H9 (cell line): ENCODE measurements at regions not wholly inside any gene's neighbourhood (a gene's known extent, or its start where the extent isn't known, plus 50 kb on each side); places are given as distances from the start of the nearest gene placed in this dataset.

Experiments used
- DNase-seq: peaks from one replicate; pipeline ENCODE4 v3.0.0-alpha.2; 2017
- H2AFZ ChIP-seq: one replicate; pipeline ENCODE4 v1.6.1; 2013; ENCODE audit warnings: mild to moderate bottlenecking, low read length, control low read depth, moderate library complexity
- H2AK5ac ChIP-seq: 2 replicates; pipeline ENCODE4 v1.6.1; 2013; ENCODE audit warnings: low read length, control low read depth, mixed read lengths; ENCODE audit not compliant: insufficient read length
- H2BK120ac ChIP-seq: one replicate; pipeline ENCODE4 v1.6.1; 2013; ENCODE audit warnings: low read depth, mild to moderate bottlenecking, low read length, control low read depth, inconsistent platforms; ENCODE audit not compliant: poor library complexity, severe bottlenecking
- H2BK12ac ChIP-seq: 2 replicates; pipeline ENCODE4 v1.6.1; 2013; ENCODE audit warnings: low read length, control low read depth, mixed read lengths, low read depth; ENCODE audit not compliant: insufficient read length
- H2BK15ac ChIP-seq: 2 replicates; pipeline ENCODE4 v1.6.1; 2013; ENCODE audit warnings: low read depth, low read length, control low read depth
- H2BK20ac ChIP-seq: one replicate; pipeline ENCODE4 v1.6.1; 2013; ENCODE audit warnings: low read depth, mild to moderate bottlenecking, low read length, control low read depth, inconsistent platforms; ENCODE audit not compliant: poor library complexity, severe bottlenecking
- H2BK5ac ChIP-seq: 2 replicates; pipeline ENCODE4 v1.6.1; 2013; ENCODE audit warnings: low read length, control low read depth, mixed read lengths; ENCODE audit not compliant: insufficient read length
- H3K14ac ChIP-seq: 2 replicates; pipeline ENCODE4 v1.6.1; 2013; ENCODE audit warnings: low read length, control low read depth; ENCODE audit not compliant: insufficient read depth
- H3K18ac ChIP-seq: 2 replicates; pipeline ENCODE4 v1.6.1; 2013; ENCODE audit warnings: low read depth, mild to moderate bottlenecking, mixed read lengths, low read length, control low read depth; ENCODE audit not compliant: insufficient read length
- H3K23ac ChIP-seq: 2 replicates; pipeline ENCODE4 v1.6.1; 2013; ENCODE audit warnings: low read length, control low read depth, mixed read lengths, low read depth; ENCODE audit not compliant: insufficient read length
- H3K23me2 ChIP-seq: 2 replicates; pipeline ENCODE4 v1.6.1; 2013; ENCODE audit warnings: low read depth, mild to moderate bottlenecking, mixed read lengths, low read length, control low read depth; ENCODE audit not compliant: insufficient read length, poor library complexity, severe bottlenecking
- H3K27ac ChIP-seq: 2 replicates; pipeline ENCODE4 v1.5.1; 2013; ENCODE audit warnings: low read length, control low read depth, mixed read lengths, low read depth; ENCODE audit not compliant: insufficient read length
- H3K27me3 ChIP-seq: 2 replicates; pipeline ENCODE4 v1.6.1; 2013; ENCODE audit warnings: low read length, control low read depth, inconsistent platforms; ENCODE audit not compliant: insufficient read depth
- H3K4ac ChIP-seq: 2 replicates; pipeline ENCODE4 v1.6.1; 2013; ENCODE audit warnings: low read depth, mild to moderate bottlenecking, control low read depth, inconsistent platforms, low read length, moderate library complexity
- H3K4me1 ChIP-seq: 2 replicates; pipeline ENCODE4 v1.6.1; 2013; ENCODE audit warnings: low read length, control low read depth, inconsistent platforms; ENCODE audit not compliant: insufficient read depth
- H3K4me2 ChIP-seq: 2 replicates; pipeline ENCODE4 v1.6.1; 2013; ENCODE audit warnings: low read length, control low read depth, mixed read lengths; ENCODE audit not compliant: insufficient read length, insufficient read depth
- H3K56ac ChIP-seq: 2 replicates; pipeline ENCODE4 v1.6.1; 2013; ENCODE audit warnings: low read depth, mild to moderate bottlenecking, mixed read lengths, low read length, control low read depth; ENCODE audit not compliant: insufficient read length
- H3K79me1 ChIP-seq: 2 replicates; pipeline ENCODE4 v1.6.1; 2013; ENCODE audit warnings: low read depth, mild to moderate bottlenecking, moderate library complexity, low read length, control low read depth, inconsistent platforms; ENCODE audit not compliant: insufficient read depth, poor library complexity, severe bottlenecking
- H3K79me2 ChIP-seq: 2 replicates; pipeline ENCODE4 v1.6.1; 2013; ENCODE audit warnings: low read length, control low read depth, inconsistent platforms; ENCODE audit not compliant: insufficient read depth
- H3K9ac ChIP-seq: 2 replicates; pipeline ENCODE4 v1.6.1; 2013; ENCODE audit warnings: low read length, control low read depth, mixed read lengths; ENCODE audit not compliant: insufficient read length; ENCODE audit errors: extremely low read depth
- H3K9me3 ChIP-seq: one replicate; pipeline ENCODE4 v1.6.1; 2013; ENCODE audit warnings: low read depth, low read length, inconsistent platforms; ENCODE audit not compliant: control insufficient read depth
- H3T11ph ChIP-seq: one replicate; pipeline ENCODE4 v1.6.1; 2013; ENCODE audit warnings: mild to moderate bottlenecking, low read length, control low read depth, inconsistent platforms
- H4K20me1 ChIP-seq: one replicate; pipeline ENCODE4 v1.6.1; 2013; ENCODE audit not compliant: control insufficient read depth, insufficient read length, insufficient read depth
- H4K5ac ChIP-seq: 2 replicates; pipeline ENCODE4 v1.6.1; 2013; ENCODE audit warnings: low read depth, mild to moderate bottlenecking, mixed read lengths, low read length, control low read depth; ENCODE audit not compliant: insufficient read length
- H4K8ac ChIP-seq: replicated peaks from 2 replicates; pipeline ENCODE4 v1.6.1; 2013; ENCODE audit warnings: low read length, control low read depth, mixed read lengths, low read depth; ENCODE audit not compliant: insufficient read length
- H4K91ac ChIP-seq: 2 replicates; pipeline ENCODE4 v1.6.1; 2013; ENCODE audit warnings: low read depth, mild to moderate bottlenecking, moderate library complexity, mixed read lengths, low read length, control low read depth; ENCODE audit not compliant: insufficient read length
- H3K27ac Mint-ChIP-seq, 3 experiments: 2 replicates in 2 of 3; 3 replicates in 1 of 3; pipeline ENCODE4 v1.8.0; 2020 to 2021; ENCODE audit warnings: mixed read lengths in 3 of 3, mild to moderate bottlenecking in 1 of 3, moderate library complexity in 1 of 3
- H3K27me3 Mint-ChIP-seq: 2 replicates; pipeline ENCODE4 v1.8.0; 2021; ENCODE audit warnings: low read depth, mild to moderate bottlenecking, moderate library complexity, mixed read lengths
- H3K36me3 Mint-ChIP-seq, 3 experiments: 2 replicates in 2 of 3; 3 replicates in 1 of 3; pipeline ENCODE4 v1.8.0; 2020 to 2021; ENCODE audit warnings: low read depth in 3 of 3, mixed read lengths in 3 of 3; ENCODE audit not compliant: insufficient read depth in 1 of 3
- H3K4me1 Mint-ChIP-seq, 2 experiments: 2 replicates each; pipeline ENCODE4 v1.8.0; 2020; ENCODE audit warnings: mixed read lengths in 2 of 2
- H3K4me3 Mint-ChIP-seq, 2 experiments: 2 replicates in 1 of 2; 3 replicates in 1 of 2; pipeline ENCODE4 v1.8.0; 2020 to 2021; ENCODE audit warnings: mild to moderate bottlenecking in 2 of 2, mixed read lengths in 2 of 2, moderate library complexity in 1 of 2
- H3K9me3 Mint-ChIP-seq, 2 experiments: 2 replicates in 1 of 2; 3 replicates in 1 of 2; pipeline ENCODE4 v1.8.0; 2020; ENCODE audit warnings: mild to moderate bottlenecking in 2 of 2, mixed read lengths in 2 of 2, moderate library complexity in 1 of 2
- WGBS: extraction: QIAGEN DNeasy Blood & Tissue Kit; methylation state at CpG from one replicate; pipeline ENCODE4 v1.1.7; 2013; ENCODE audit warnings: missing lambda C conversion rate, low lambda C conversion rate, mixed read lengths; ENCODE audit not compliant: insufficient read length; ENCODE audit errors: extremely low coverage; 5-methylcytosine and 5-hydroxymethylcytosine counted together
- TF ChIP-seq, protein P1 (sequence below): fragments of 200-600 bp; sonication (generic); conservative IDR thresholded peaks from 3 replicates; pipeline ENCODE4 v1.8.0; 2021; ENCODE audit warnings: antibody characterized with exemption, mild to moderate bottlenecking

DNA sequence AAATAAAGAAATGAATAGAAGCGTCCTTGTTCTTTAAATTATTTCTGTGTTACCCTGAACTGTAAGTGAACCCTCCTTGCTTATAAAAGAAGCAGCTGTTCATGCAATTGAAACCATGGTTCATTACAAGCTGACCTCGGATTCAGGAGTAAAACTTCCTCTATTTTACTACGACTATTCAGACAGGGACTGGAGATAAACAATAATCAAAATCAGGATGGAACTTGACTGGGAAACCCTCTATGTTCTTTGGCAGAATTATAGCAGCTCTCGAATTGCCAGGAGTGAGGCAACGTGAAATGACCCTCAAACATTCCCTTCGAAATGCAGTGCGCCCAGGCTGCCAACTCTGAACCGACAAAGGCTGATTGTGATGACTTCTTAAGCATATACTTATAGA is 172.1 kb downstream of the CYP26A1 start:
- H3K27me3 ChIP-seq = no peaks in the 10 kb centered on the region
- H2BK20ac ChIP-seq = no peak overlapping the region
- no peak overlapping the region for H3T11ph ChIP-seq
- H3K4me2 ChIP-seq = no peak overlapping the region
- H4K8ac ChIP-seq = no peak overlapping the region
- no CpG with 5 or more reads among the region's 8 CpGs for WGBS
- H4K91ac ChIP-seq = no peak overlapping the region
- no peaks in the 10 kb centered on the region for H3K9me3 Mint-ChIP-seq
- peaks cover 13 to 17% of the 10 kb centered on the region in 2 experiments for H3K4me1 Mint-ChIP-seq
- H2BK5ac ChIP-seq = no peak overlapping the region
- H3K56ac ChIP-seq = no peak overlapping the region
- no peak overlapping the region for H3K18ac ChIP-seq
- DNase-seq = no peak
- H3K27ac Mint-ChIP-seq = no peak overlapping the region
- H2BK120ac ChIP-seq = no peak overlapping the region
- no peak overlapping the region for H2AK5ac ChIP-seq
- H4K5ac ChIP-seq = no peak overlapping the region
- no peak overlapping the region for H3K23ac ChIP-seq
- peaks cover 0 to 2% (median 0%) of the 10 kb centered on the region in 3 experiments; a peak in 2 of 7 replicates for H3K36me3 Mint-ChIP-seq
- H2BK15ac ChIP-seq = no peak overlapping the region
- H3K27me3 Mint-ChIP-seq = no peaks in the 10 kb centered on the region; the same call in none of the 2 replicates
- H3K27ac ChIP-seq = no peak overlapping the region
- H3K4me3 Mint-ChIP-seq = no peak overlapping the region
- no peak overlapping the region for H3K14ac ChIP-seq
- TF ChIP-seq, protein P1, sequence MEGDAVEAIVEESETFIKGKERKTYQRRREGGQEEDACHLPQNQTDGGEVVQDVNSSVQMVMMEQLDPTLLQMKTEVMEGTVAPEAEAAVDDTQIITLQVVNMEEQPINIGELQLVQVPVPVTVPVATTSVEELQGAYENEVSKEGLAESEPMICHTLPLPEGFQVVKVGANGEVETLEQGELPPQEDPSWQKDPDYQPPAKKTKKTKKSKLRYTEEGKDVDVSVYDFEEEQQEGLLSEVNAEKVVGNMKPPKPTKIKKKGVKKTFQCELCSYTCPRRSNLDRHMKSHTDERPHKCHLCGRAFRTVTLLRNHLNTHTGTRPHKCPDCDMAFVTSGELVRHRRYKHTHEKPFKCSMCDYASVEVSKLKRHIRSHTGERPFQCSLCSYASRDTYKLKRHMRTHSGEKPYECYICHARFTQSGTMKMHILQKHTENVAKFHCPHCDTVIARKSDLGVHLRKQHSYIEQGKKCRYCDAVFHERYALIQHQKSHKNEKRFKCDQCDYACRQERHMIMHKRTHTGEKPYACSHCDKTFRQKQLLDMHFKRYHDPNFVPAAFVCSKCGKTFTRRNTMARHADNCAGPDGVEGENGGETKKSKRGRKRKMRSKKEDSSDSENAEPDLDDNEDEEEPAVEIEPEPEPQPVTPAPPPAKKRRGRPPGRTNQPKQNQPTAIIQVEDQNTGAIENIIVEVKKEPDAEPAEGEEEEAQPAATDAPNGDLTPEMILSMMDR = no peak
- H3K23me2 ChIP-seq = no peaks in the 10 kb centered on the region
- H3K4me1 ChIP-seq = no peaks in the 10 kb centered on the region; the same call in 1 of the 2 replicates
- no peaks in the 10 kb centered on the region for H3K9me3 ChIP-seq
- no peaks in the 10 kb centered on the region for H4K20me1 ChIP-seq
- no peak overlapping the region for H2BK12ac ChIP-seq
- H3K4ac ChIP-seq = no peak overlapping the region
- no peaks in the 10 kb centered on the region for H3K79me2 ChIP-seq
- no peak overlapping the region for H2AFZ ChIP-seq
- no peaks in the 10 kb centered on the region for H3K79me1 ChIP-seq
- H3K9ac ChIP-seq = no peak overlapping the region
